GM12873 (cell line): ENCODE measurements at regions not wholly inside any gene's neighbourhood (a gene's known extent, or its start where the extent isn't known, plus 50 kb on each side); places are given as distances from the start of the nearest gene placed in this dataset.

Experiments used
- CTCF ChIP-seq: IDR thresholded peaks from 2 replicates; pipeline ENCODE4 v1.5.1; 2012; ENCODE audit warnings: low read depth, mild to moderate bottlenecking, moderate library complexity, low read length, control low read depth; ENCODE audit not compliant: insufficient read depth; ENCODE audit errors: missing control alignments

- no peak for TF ChIP-seq CTCF
Measured at GRCh38 chr18:39025531-39025930, 1459.9 kb upstream of the CELF4 start.

GRCh38 chr18:39019989-39020388 is 1454.4 kb upstream of the CELF4 start:
- TF ChIP-seq CTCF, result no peak

GRCh38 chr18:39007031-39007902 is 1441.7 kb upstream of the CELF4 start:
- TF ChIP-seq CTCF, result no peak

GRCh38 chr18:38996056-38996455 is 1430.5 kb upstream of the CELF4 start:
- no peak for TF ChIP-seq CTCF

- TF ChIP-seq CTCF, result no peak
Measured at GRCh38 chr18:38993342-38993741, 1427.7 kb upstream of the CELF4 start.

GRCh38 chr18:38984968-38985367 is 1419.4 kb upstream of the CELF4 start:
- no peak for TF ChIP-seq CTCF

- TF ChIP-seq CTCF, result no peak
Measured at GRCh38 chr18:38982072-38982471, 1416.5 kb upstream of the CELF4 start.
